ENCODE measurements at regions not wholly inside any gene's neighbourhood (a gene's known extent, or its start where the extent isn't known, plus 50 kb on each side); places are given as distances from the start of the nearest gene placed in this dataset.

DNA sequence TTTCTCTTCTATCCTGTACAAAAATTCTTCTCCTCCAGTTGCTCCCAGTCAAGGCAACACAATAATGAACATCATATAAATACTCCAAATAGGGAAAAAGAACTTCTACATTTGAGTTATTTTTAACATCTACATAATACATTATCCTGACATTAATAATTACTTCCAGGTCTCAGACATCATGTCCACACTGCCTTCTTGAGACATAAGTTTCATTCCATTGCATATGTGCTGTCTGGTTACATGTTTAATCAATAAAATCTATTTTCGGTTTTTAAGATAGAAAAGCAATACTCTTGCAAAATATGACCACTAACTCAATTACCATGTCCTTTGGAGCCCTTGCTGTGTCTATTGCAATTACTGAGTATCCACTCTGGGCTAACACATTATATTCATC lies 881.9 kb downstream of the GALC start:
- no peaks in the 10 kb centered on the region for H3K27me3 ChIP-seq
- no peaks in the 10 kb centered on the region for H3K36me3 ChIP-seq
- TF ChIP-seq, protein P1, sequence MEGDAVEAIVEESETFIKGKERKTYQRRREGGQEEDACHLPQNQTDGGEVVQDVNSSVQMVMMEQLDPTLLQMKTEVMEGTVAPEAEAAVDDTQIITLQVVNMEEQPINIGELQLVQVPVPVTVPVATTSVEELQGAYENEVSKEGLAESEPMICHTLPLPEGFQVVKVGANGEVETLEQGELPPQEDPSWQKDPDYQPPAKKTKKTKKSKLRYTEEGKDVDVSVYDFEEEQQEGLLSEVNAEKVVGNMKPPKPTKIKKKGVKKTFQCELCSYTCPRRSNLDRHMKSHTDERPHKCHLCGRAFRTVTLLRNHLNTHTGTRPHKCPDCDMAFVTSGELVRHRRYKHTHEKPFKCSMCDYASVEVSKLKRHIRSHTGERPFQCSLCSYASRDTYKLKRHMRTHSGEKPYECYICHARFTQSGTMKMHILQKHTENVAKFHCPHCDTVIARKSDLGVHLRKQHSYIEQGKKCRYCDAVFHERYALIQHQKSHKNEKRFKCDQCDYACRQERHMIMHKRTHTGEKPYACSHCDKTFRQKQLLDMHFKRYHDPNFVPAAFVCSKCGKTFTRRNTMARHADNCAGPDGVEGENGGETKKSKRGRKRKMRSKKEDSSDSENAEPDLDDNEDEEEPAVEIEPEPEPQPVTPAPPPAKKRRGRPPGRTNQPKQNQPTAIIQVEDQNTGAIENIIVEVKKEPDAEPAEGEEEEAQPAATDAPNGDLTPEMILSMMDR (IDR thresholded peaks at IDR 0.05; ENCODE audit: low read depth, low read length): no peak
- no peaks in the 10 kb centered on the region for H3K9me3 ChIP-seq (ENCODE audit: low read depth)
- no peak overlapping the region for H3K27ac ChIP-seq
- no peak for DNase-seq (ENCODE audit: low read depth in 1 of 2, low spot score in 1 of 2)
- no peaks in the 10 kb centered on the region for H3K4me1 ChIP-seq (ENCODE audit: low read depth)
- H3K4me3 ChIP-seq: no peak overlapping the region

- Histone ChIP-seq H3K27me3 (no peaks in the 10 kb centered on the region), H3K36me3 (no peaks in the 10 kb centered on the region), H3K9me3 (ENCODE audit: low read depth) (no peaks in the 10 kb centered on the region), H3K4me3 (no peak overlapping the region), H3K4me1 (ENCODE audit: low read depth) (no peaks in the 10 kb centered on the region), H3K27ac (no peak overlapping the region)
- no peak for DNase-seq (ENCODE audit: low read depth in 1 of 2, low spot score in 1 of 2)
- TF ChIP-seq, protein P1 (IDR thresholded peaks at IDR 0.05; ENCODE audit: low read depth, low read length): no peak
Measured at GRCh38 chr14:87109271-87109670, 883.7 kb downstream of the GALC start.

DNA sequence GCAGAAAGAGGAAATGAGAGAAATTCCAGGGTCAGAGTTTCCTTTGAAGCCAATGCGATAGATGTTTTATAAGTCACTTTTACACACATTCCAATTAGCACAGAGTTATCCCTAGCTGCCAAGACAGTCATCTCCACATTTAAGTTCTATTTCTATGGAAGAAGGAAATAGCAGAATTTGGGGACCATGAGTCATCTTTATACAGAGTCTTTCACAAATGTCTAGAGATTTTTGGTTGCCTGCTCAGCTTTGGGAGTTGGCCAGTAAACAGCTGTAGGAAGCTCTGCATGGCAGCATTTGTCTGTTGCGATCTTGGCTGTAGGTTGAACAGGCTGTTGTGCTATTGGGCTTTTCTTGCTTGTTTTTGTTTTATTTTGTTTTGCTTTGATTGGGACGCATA lies 884.3 kb downstream of the GALC start:
- H3K36me3 ChIP-seq: no peaks in the 10 kb centered on the region
- no peaks in the 10 kb centered on the region for H3K4me1 ChIP-seq (ENCODE audit: low read depth)
- TF ChIP-seq, protein P1 (IDR thresholded peaks at IDR 0.05; ENCODE audit: low read depth, low read length): no peak
- H3K9me3 ChIP-seq (ENCODE audit: low read depth): peaks cover 4% of the 10 kb centered on the region
- H3K4me3 ChIP-seq: no peak overlapping the region
- no peaks in the 10 kb centered on the region for H3K27me3 ChIP-seq
- H3K27ac ChIP-seq: no peak overlapping the region
- peak in 1 of 2 donors; percentile 38 for DNase-seq (ENCODE audit: low read depth in 1 of 2, low spot score in 1 of 2)

DNA sequence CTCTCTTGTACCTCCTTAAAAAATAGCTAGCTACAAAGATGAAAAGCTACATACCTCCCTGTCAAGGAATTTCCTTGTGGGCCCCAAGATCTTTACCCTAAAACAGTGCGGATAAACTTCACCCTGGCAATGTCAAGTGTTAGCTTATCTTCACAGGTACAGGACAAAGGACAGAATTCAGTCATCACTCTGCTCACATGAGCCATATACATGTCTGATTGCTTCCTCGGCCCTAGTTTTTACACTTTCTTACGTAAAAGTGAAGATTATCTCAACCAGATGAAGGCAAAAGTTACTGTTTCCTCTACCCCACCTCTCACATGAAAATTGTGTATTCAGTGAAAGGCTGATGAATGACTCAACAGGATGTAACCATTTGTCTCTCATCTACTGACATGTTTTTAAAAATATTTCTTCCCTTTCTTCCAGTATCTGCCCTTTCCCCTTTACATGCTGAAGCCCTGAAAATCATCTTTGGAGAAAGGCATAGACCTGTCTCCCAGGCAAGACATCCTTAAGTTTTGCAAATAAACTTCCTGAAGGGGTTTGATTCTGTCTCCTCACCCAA lies 890.1 kb downstream of the GALC start:
- peaks cover 4% of the 10 kb centered on the region for H3K9me3 ChIP-seq (ENCODE audit: low read depth)
- TF ChIP-seq, protein P1 (IDR thresholded peaks at IDR 0.05; ENCODE audit: low read depth, low read length): no peak
- H3K27ac ChIP-seq: no peak overlapping the region
- H3K4me1 ChIP-seq (ENCODE audit: low read depth): no peaks in the 10 kb centered on the region
- no peak overlapping the region for H3K4me3 ChIP-seq
- H3K36me3 ChIP-seq: no peaks in the 10 kb centered on the region
- H3K27me3 ChIP-seq: no peaks in the 10 kb centered on the region
- DNase-seq (ENCODE audit: low read depth in 1 of 2, low spot score in 1 of 2): peak in 1 of 2 donors; percentile 2

- H3K27ac ChIP-seq: no peak overlapping the region
- H3K36me3 ChIP-seq: no peaks in the 10 kb centered on the region
Measured at GRCh38 chr14:87097015-87097414, 896.0 kb downstream of the GALC start.

More at GRCh38 chr14:87097015-87097414, 896.0 kb downstream of the GALC start:
- Histone ChIP-seq H3K4me3 (no peak overlapping the region), H3K4me1 (ENCODE audit: low read depth) (no peaks in the 10 kb centered on the region), H3K9me3 (ENCODE audit: low read depth) (no peaks in the 10 kb centered on the region), H3K27me3 (no peaks in the 10 kb centered on the region)
- DNase-seq (ENCODE audit: low read depth in 1 of 2, low spot score in 1 of 2): no peak
- TF ChIP-seq, protein P1 (IDR thresholded peaks at IDR 0.05; ENCODE audit: low read depth, low read length): no peak
